HFF-Myc (cell line): ENCODE measurements at regions not wholly inside any gene's neighbourhood (a gene's known extent, or its start where the extent isn't known, plus 50 kb on each side); places are given as distances from the start of the nearest gene placed in this dataset.

Experiments
- DNase-seq: peaks from one replicate; pipeline ENCODE4 v3.0.0-alpha.2; 2011; ENCODE audit warnings: low read depth; ENCODE audit errors: extremely low read depth
- H3K4me3 ChIP-seq: replicated peaks from 2 replicates; pipeline ENCODE4 v1.5.1; 2011; ENCODE audit warnings: low read depth, mild to moderate bottlenecking, control low read depth, low read length
- TF ChIP-seq, protein P1 (sequence below): IDR thresholded peaks from 2 replicates; pipeline ENCODE4 v1.5.1; 2012; ENCODE audit warnings: mild to moderate bottlenecking, low read depth, low read length, control low read depth; ENCODE audit errors: missing control alignments

- H3K4me3 ChIP-seq: no peak overlapping the region
Observed at GRCh38 chr3:72359743-72360142, 488.5 kb downstream of the SHQ1 start.

GRCh38 chr3:72355168-72355567, 493.1 kb downstream of the SHQ1 start:
- no peak for DNase-seq
- TF ChIP-seq, protein P1, sequence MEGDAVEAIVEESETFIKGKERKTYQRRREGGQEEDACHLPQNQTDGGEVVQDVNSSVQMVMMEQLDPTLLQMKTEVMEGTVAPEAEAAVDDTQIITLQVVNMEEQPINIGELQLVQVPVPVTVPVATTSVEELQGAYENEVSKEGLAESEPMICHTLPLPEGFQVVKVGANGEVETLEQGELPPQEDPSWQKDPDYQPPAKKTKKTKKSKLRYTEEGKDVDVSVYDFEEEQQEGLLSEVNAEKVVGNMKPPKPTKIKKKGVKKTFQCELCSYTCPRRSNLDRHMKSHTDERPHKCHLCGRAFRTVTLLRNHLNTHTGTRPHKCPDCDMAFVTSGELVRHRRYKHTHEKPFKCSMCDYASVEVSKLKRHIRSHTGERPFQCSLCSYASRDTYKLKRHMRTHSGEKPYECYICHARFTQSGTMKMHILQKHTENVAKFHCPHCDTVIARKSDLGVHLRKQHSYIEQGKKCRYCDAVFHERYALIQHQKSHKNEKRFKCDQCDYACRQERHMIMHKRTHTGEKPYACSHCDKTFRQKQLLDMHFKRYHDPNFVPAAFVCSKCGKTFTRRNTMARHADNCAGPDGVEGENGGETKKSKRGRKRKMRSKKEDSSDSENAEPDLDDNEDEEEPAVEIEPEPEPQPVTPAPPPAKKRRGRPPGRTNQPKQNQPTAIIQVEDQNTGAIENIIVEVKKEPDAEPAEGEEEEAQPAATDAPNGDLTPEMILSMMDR: no peak
- H3K4me3 ChIP-seq: no peak overlapping the region

More at GRCh38 chr3:72359743-72360142, 488.5 kb downstream of the SHQ1 start:
- no peak for DNase-seq
- TF ChIP-seq, protein P1: no peak

GRCh38 chr3:72354486-72354885, 493.8 kb downstream of the SHQ1 start:
- no peak for DNase-seq
- TF ChIP-seq, protein P1: no peak
- H3K4me3 ChIP-seq: no peak overlapping the region

- DNase-seq: no peak
- no peak overlapping the region for H3K4me3 ChIP-seq
- TF ChIP-seq, protein P1: no peak
Observed at GRCh38 chr3:72353236-72354128, 494.8 kb downstream of the SHQ1 start.

GRCh38 chr3:72352176-72352575, 496.1 kb downstream of the SHQ1 start:
- H3K4me3 ChIP-seq: no peak overlapping the region
- TF ChIP-seq, protein P1: no peak
- no peak for DNase-seq

DNA sequence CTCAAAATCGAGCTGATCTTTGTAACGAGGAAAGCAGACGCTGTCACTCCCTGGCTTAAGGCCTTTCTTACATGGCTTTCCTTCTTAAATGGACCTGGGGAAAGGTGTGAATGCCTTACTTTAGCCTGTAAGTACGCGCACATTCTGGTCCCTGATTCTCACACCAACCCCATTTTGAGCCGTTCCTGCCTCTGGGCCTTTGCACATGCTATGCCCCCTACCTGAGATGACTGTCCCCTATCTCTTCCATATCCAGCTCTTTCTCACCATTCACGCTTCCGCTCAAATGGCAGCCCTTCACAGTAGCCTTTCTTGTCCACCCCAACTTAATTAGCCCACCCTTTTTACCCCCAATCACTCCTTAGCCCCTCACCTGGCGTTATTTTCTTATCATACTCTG, 496.7 kb downstream of the SHQ1 start:
- no peak overlapping the region for H3K4me3 ChIP-seq
- TF ChIP-seq, protein P1: no peak
- no peak for DNase-seq
